ENCODE measurements at regions not wholly inside any gene's neighbourhood (a gene's known extent, or its start where the extent isn't known, plus 50 kb on each side); places are given as distances from the start of the nearest gene placed in this dataset.

GRCh38 chr17:34725008-34725407 is 145.6 kb downstream of the TMEM132E start:
- H3K27me3 Mint-ChIP-seq, result peaks cover 3% of the 10 kb centered on the region
- H3K4me1 Mint-ChIP-seq, result peaks cover 0 to 3% (median 0%) of the 10 kb centered on the region in 3 donors
- peaks cover 0 to 1% (median 0%) of the 10 kb centered on the region in 3 donors for H3K9me3 Mint-ChIP-seq
- H3K4me3 Mint-ChIP-seq, result no peak overlapping the region
- H3K27ac Mint-ChIP-seq, result no peak overlapping the region
- H3K36me3 Mint-ChIP-seq, result peaks cover 2% of the 10 kb centered on the region

GRCh38 chr17:34723875-34724274 is 144.5 kb downstream of the TMEM132E start:
- peaks cover 2% of the 10 kb centered on the region for H3K36me3 Mint-ChIP-seq
- H3K27me3 Mint-ChIP-seq, result peaks cover 3% of the 10 kb centered on the region
- peak overlapping the region in 1 of 3 donors; percentile 83 for H3K27ac Mint-ChIP-seq
- peaks cover 0 to 3% (median 0%) of the 10 kb centered on the region in 3 donors for H3K4me1 Mint-ChIP-seq
- H3K9me3 Mint-ChIP-seq, result peaks cover 0 to 1% (median 0%) of the 10 kb centered on the region in 3 donors
- H3K4me3 Mint-ChIP-seq, result no peak overlapping the region

GRCh38 chr17:34721326-34721725 is 141.9 kb downstream of the TMEM132E start:
- Mint-ChIP-seq H3K4me3 (no peak overlapping the region), H3K4me1 (peaks cover 0 to 3% (median 0%) of the 10 kb centered on the region in 3 donors), H3K36me3 (peaks cover 2% of the 10 kb centered on the region), H3K27ac (no peak overlapping the region), H3K27me3 (peaks cover 2% of the 10 kb centered on the region), H3K9me3 (peaks cover 0 to 3% (median 0%) of the 10 kb centered on the region in 3 donors)

- H3K27ac Mint-ChIP-seq, result peak overlapping the region in 1 of 3 donors; percentile 11
- peaks cover 0 to 3% (median 0%) of the 10 kb centered on the region in 3 donors for H3K4me1 Mint-ChIP-seq
- H3K27me3 Mint-ChIP-seq, result peaks cover 4% of the 10 kb centered on the region
- H3K9me3 Mint-ChIP-seq, result peaks cover 0 to 3% (median 0%) of the 10 kb centered on the region in 3 donors
- H3K4me3 Mint-ChIP-seq, result no peak overlapping the region
- peaks cover 2% of the 10 kb centered on the region for H3K36me3 Mint-ChIP-seq
These were observed 141.4 kb downstream of the TMEM132E start for GRCh38 chr17:34720760-34721159.

- Mint-ChIP-seq H3K4me3 (no peak overlapping the region), H3K36me3 (peaks cover 2% of the 10 kb centered on the region), H3K9me3 (peaks cover 0 to 3% (median 0%) of the 10 kb centered on the region in 3 donors), H3K27me3 (peaks cover 11% of the 10 kb centered on the region), H3K27ac (no peak overlapping the region), H3K4me1 (peaks cover 0 to 3% (median 0%) of the 10 kb centered on the region in 3 donors)
These were observed 140.2 kb downstream of the TMEM132E start for GRCh38 chr17:34719569-34719968.

GRCh38 chr17:34717092-34717491 is 137.7 kb downstream of the TMEM132E start:
- Mint-ChIP-seq H3K27me3 (peaks cover 11% of the 10 kb centered on the region), H3K9me3 (peaks cover 0 to 1% (median 0%) of the 10 kb centered on the region in 3 donors)

GRCh38 chr17:34716291-34716690 is 136.9 kb downstream of the TMEM132E start:
- peaks cover 11% of the 10 kb centered on the region for H3K27me3 Mint-ChIP-seq
- H3K4me3 Mint-ChIP-seq, result no peak overlapping the region
- peaks cover 2% of the 10 kb centered on the region for H3K36me3 Mint-ChIP-seq
- H3K27ac Mint-ChIP-seq, result peak overlapping the region in 1 of 3 donors; percentile 0
- H3K9me3 Mint-ChIP-seq, result peaks cover 0 to 1% (median 0%) of the 10 kb centered on the region in 3 donors
- H3K4me1 Mint-ChIP-seq, result peaks cover 0 to 3% (median 0%) of the 10 kb centered on the region in 3 donors

More at GRCh38 chr17:34717092-34717491, 137.7 kb downstream of the TMEM132E start:
- Mint-ChIP-seq H3K4me3 (no peak overlapping the region), H3K27ac (no peak overlapping the region), H3K4me1 (peaks cover 0 to 3% (median 0%) of the 10 kb centered on the region in 3 donors), H3K36me3 (peaks cover 2% of the 10 kb centered on the region)

- peaks cover 0 to 3% (median 0%) of the 10 kb centered on the region in 3 donors for H3K4me1 Mint-ChIP-seq
- H3K9me3 Mint-ChIP-seq, result peaks cover 0 to 1% (median 0%) of the 10 kb centered on the region in 3 donors
- H3K27me3 Mint-ChIP-seq, result peaks cover 11% of the 10 kb centered on the region
- no peak overlapping the region for H3K27ac Mint-ChIP-seq
- no peak overlapping the region for H3K4me3 Mint-ChIP-seq
- peaks cover 1% of the 10 kb centered on the region for H3K36me3 Mint-ChIP-seq
These were observed 136.1 kb downstream of the TMEM132E start for GRCh38 chr17:34715504-34715903.

GRCh38 chr17:34714475-34715410 is 135.4 kb downstream of the TMEM132E start:
- Mint-ChIP-seq H3K4me3 (no peak overlapping the region), H3K27ac (no peak overlapping the region), H3K4me1 (peaks cover 0 to 1% (median 0%) of the 10 kb centered on the region in 3 donors), H3K36me3 (no peaks in the 10 kb centered on the region), H3K27me3 (peaks cover 11% of the 10 kb centered on the region), H3K9me3 (peaks cover 0 to 1% (median 0%) of the 10 kb centered on the region in 3 donors)

- H3K4me1 Mint-ChIP-seq, result peaks cover 0 to 1% (median 0%) of the 10 kb centered on the region in 3 donors
- no peak overlapping the region for H3K27ac Mint-ChIP-seq
- no peak overlapping the region for H3K4me3 Mint-ChIP-seq
- H3K9me3 Mint-ChIP-seq, result peaks cover 0 to 1% (median 0%) of the 10 kb centered on the region in 3 donors
- H3K36me3 Mint-ChIP-seq, result no peaks in the 10 kb centered on the region
- peaks cover 10% of the 10 kb centered on the region for H3K27me3 Mint-ChIP-seq
These were observed 134.3 kb downstream of the TMEM132E start for GRCh38 chr17:34713687-34714086.

GRCh38 chr17:34712481-34713195 is 133.3 kb downstream of the TMEM132E start:
- H3K4me1 Mint-ChIP-seq, result peaks cover 0 to 1% (median 0%) of the 10 kb centered on the region in 3 donors
- H3K36me3 Mint-ChIP-seq, result no peaks in the 10 kb centered on the region
- no peak overlapping the region for H3K27ac Mint-ChIP-seq
- H3K9me3 Mint-ChIP-seq, result peaks cover 0 to 1% (median 0%) of the 10 kb centered on the region in 3 donors
- no peak overlapping the region for H3K4me3 Mint-ChIP-seq
- H3K27me3 Mint-ChIP-seq, result peaks cover 10% of the 10 kb centered on the region

- Mint-ChIP-seq H3K4me1 (no peaks in the 10 kb centered on the region), H3K36me3 (no peaks in the 10 kb centered on the region), H3K27ac (no peak overlapping the region), H3K9me3 (peaks cover 0 to 2% (median under 1%) of the 10 kb centered on the region in 3 donors), H3K27me3 (peaks cover 10% of the 10 kb centered on the region), H3K4me3 (no peak overlapping the region)
These were observed 132.3 kb downstream of the TMEM132E start for GRCh38 chr17:34711646-34712045.

- no peak overlapping the region for H3K27ac Mint-ChIP-seq
- H3K4me3 Mint-ChIP-seq, result no peak overlapping the region
- H3K36me3 Mint-ChIP-seq, result no peaks in the 10 kb centered on the region
- peaks cover 0 to 4% (median 1%) of the 10 kb centered on the region in 3 donors for H3K9me3 Mint-ChIP-seq
- H3K4me1 Mint-ChIP-seq, result no peaks in the 10 kb centered on the region
- H3K27me3 Mint-ChIP-seq, result peaks cover 3% of the 10 kb centered on the region
These were observed 130.8 kb downstream of the TMEM132E start for GRCh38 chr17:34710226-34710625.

GRCh38 chr17:34709158-34709754 is 129.9 kb downstream of the TMEM132E start:
- H3K36me3 Mint-ChIP-seq, result no peaks in the 10 kb centered on the region
- H3K4me3 Mint-ChIP-seq, result no peak overlapping the region
- no peaks in the 10 kb centered on the region for H3K4me1 Mint-ChIP-seq
- H3K27ac Mint-ChIP-seq, result no peak overlapping the region
- peaks cover 0 to 8% (median 1%) of the 10 kb centered on the region in 3 donors for H3K9me3 Mint-ChIP-seq
- H3K27me3 Mint-ChIP-seq, result peaks cover 1% of the 10 kb centered on the region

Data from IgD-negative memory B cell (primary cell).